H1 (cell line): ENCODE measurements at regions not wholly inside any gene's neighbourhood (a gene's known extent, or its start where the extent isn't known, plus 50 kb on each side); places are given as distances from the start of the nearest gene placed in this dataset.

Experiments used
- CTCF ChIA-PET: fragments of 300-600 bp; sonication (Branson Sonifier 250); formaldehyde crosslinking; loops from one replicate; lab custom pipeline; 2021; ENCODE audit not compliant: partially characterized antibody; lab: Charles Lee
- POLR2A ChIA-PET: fragments of 300-600 bp; sonication (Branson Sonifier 250); formaldehyde crosslinking; loops from one replicate; lab custom pipeline; 2021; ENCODE audit warnings: inconsistent platforms; ENCODE audit not compliant: partially characterized antibody; lab: Charles Lee
- DNase-seq, 2 experiments: peaks; one replicate each; pipeline versions ENCODE4 v3.0.0 to v3.0.0-alpha.2; 2010 to 2022; ENCODE audit warnings: low spot score in 2 of 2, low read depth in 1 of 2, mixed read lengths in 1 of 2
- FAIRE-seq: peaks from 2 replicates; lab custom pipeline; 2011; peaks lifted over from hg19 to GRCh38; lab: Jason Lieb, UNC
- H2AFZ ChIP-seq: 2 replicates; pipeline ENCODE4 v1.8.1; 2012; ENCODE audit warnings: low read length, inconsistent platforms
- H2AK5ac ChIP-seq: 2 replicates; pipeline ENCODE4 v1.6.1; 2013; ENCODE audit warnings: low read depth, low read length
- H2BK120ac ChIP-seq: replicated peaks from 2 replicates; pipeline ENCODE3; 2013; ENCODE audit warnings: low read depth, low read length, inconsistent platforms
- H2BK12ac ChIP-seq: 2 replicates; pipeline ENCODE4 v1.6.1; 2013; ENCODE audit warnings: low read depth, low read length
- H2BK15ac ChIP-seq: 2 replicates; pipeline ENCODE4 v1.6.1; 2013; ENCODE audit warnings: low read length
- H2BK20ac ChIP-seq: 2 replicates; pipeline ENCODE4 v1.6.1; 2013; ENCODE audit warnings: low read length
- H2BK5ac ChIP-seq: 2 replicates; pipeline ENCODE4 v1.6.1; 2013; ENCODE audit warnings: low read depth, low read length
- H3K14ac ChIP-seq: 2 replicates; pipeline ENCODE4 v1.6.1; 2013; ENCODE audit warnings: inconsistent platforms; ENCODE audit not compliant: insufficient read length
- H3K18ac ChIP-seq: 2 replicates; pipeline ENCODE4 v1.6.1; 2013; ENCODE audit warnings: low read length; ENCODE audit errors: extremely low read depth
- H3K23ac ChIP-seq: 2 replicates; pipeline ENCODE4 v1.6.1; 2013; ENCODE audit warnings: inconsistent platforms; ENCODE audit not compliant: insufficient read length
- H3K23me2 ChIP-seq: 2 replicates; pipeline ENCODE4 v1.6.1; 2013; ENCODE audit warnings: low read depth, low read length
- H3K27ac ChIP-seq: 2 replicates; pipeline ENCODE4 v1.6.1; 2011; ENCODE audit warnings: low read depth, low read length, inconsistent platforms
- H3K27me3 ChIP-seq, 4 experiments: replicated peaks in 1 of 4; 1 replicate in 1 of 4; 2 replicates in 3 of 4; pipeline versions ENCODE4 v1.6.1 to v1.8.1; 2011 to 2013; ENCODE audit warnings: low read length in 3 of 4, mild to moderate bottlenecking in 3 of 4, inconsistent platforms in 2 of 4, mixed read lengths in 2 of 4, moderate library complexity in 1 of 4; ENCODE audit not compliant: control insufficient read depth in 3 of 4, insufficient read depth in 3 of 4; ENCODE audit errors: extremely low read depth in 1 of 4
- H3K36me3 ChIP-seq, 4 experiments: 2 replicates each; pipeline versions ENCODE4 v1.6.1 to v1.8.1; 2011 to 2013; ENCODE audit warnings: mild to moderate bottlenecking in 4 of 4, low read length in 3 of 4, moderate library complexity in 2 of 4, control low read depth in 1 of 4, inconsistent platforms in 1 of 4; ENCODE audit not compliant: insufficient read depth in 4 of 4, control insufficient read depth in 2 of 4
- H3K4ac ChIP-seq: replicated peaks from 2 replicates; pipeline ENCODE3; 2013; ENCODE audit warnings: low read length, low read depth, mixed read lengths, inconsistent platforms; ENCODE audit not compliant: insufficient read length
- H3K4me1 ChIP-seq, 4 experiments: replicated peaks in 1 of 4; 1 replicate in 1 of 4; 2 replicates in 3 of 4; pipeline versions ENCODE4 v1.6.1 to v1.8.1; 2011 to 2013; ENCODE audit warnings: low read length in 3 of 4, inconsistent platforms in 2 of 4, mixed read lengths in 1 of 4; ENCODE audit not compliant: insufficient read depth in 4 of 4, control insufficient read depth in 3 of 4
- H3K4me2 ChIP-seq, 2 experiments: 2 replicates each; pipeline versions ENCODE4 v1.6.1 to v1.8.1; 2011 to 2013; ENCODE audit warnings: low read depth in 2 of 2, low read length in 2 of 2, control low read depth in 1 of 2, inconsistent platforms in 1 of 2, mild to moderate bottlenecking in 1 of 2; ENCODE audit not compliant: insufficient read depth in 1 of 2
- H3K4me3 ChIP-seq, 4 experiments: fragments of 200-600, 300-600 bp in 1 of 4; sonication (generic), shearing (Covaris generic), sonication (Bioruptor Twin) in 1 of 4; 2 replicates each; pipeline versions ENCODE4 v1.5.1 to v1.8.1; 2011 to 2016; ENCODE audit warnings: low read length in 4 of 4, low read depth in 3 of 4, control low read depth in 2 of 4, inconsistent platforms in 2 of 4, mild to moderate bottlenecking in 2 of 4, mixed read lengths in 1 of 4, moderate library complexity in 1 of 4; ENCODE audit not compliant: insufficient read depth in 2 of 4; ENCODE audit errors: extremely low read depth in 1 of 4
- H3K56ac ChIP-seq: replicated peaks from 2 replicates; pipeline ENCODE3; 2013; ENCODE audit warnings: low read depth, mild to moderate bottlenecking, mixed read lengths, low read length, inconsistent platforms; ENCODE audit not compliant: insufficient read length
- H3K79me1 ChIP-seq: 2 replicates; pipeline ENCODE4 v1.6.1; 2013; ENCODE audit warnings: low read depth, low read length, control low read depth
- H3K79me2 ChIP-seq, 2 experiments: 2 replicates each; pipeline versions ENCODE4 v1.6.1 to v1.8.1; 2012 to 2013; ENCODE audit warnings: low read length in 2 of 2, mild to moderate bottlenecking in 2 of 2, inconsistent platforms in 1 of 2; ENCODE audit not compliant: insufficient read depth in 2 of 2, control insufficient read depth in 1 of 2
- H3K9ac ChIP-seq, 4 experiments: replicated peaks in 1 of 4; 1 replicate in 1 of 4; 2 replicates in 3 of 4; pipeline versions ENCODE4 v1.6.1 to v1.8.1; 2011 to 2013; ENCODE audit warnings: low read depth in 3 of 4, low read length in 3 of 4, control low read depth in 2 of 4, mild to moderate bottlenecking in 2 of 4, moderate library complexity in 2 of 4, inconsistent platforms in 1 of 4; ENCODE audit errors: extremely low read depth in 1 of 4
- H3K9me3 ChIP-seq, 2 experiments: 2 replicates each; pipeline versions ENCODE4 v1.6.1 to v1.8.1; 2012 to 2013; ENCODE audit warnings: mild to moderate bottlenecking in 2 of 2, moderate library complexity in 2 of 2, control low read depth in 1 of 2, inconsistent platforms in 1 of 2, low read depth in 1 of 2, low read length in 1 of 2, mixed read lengths in 1 of 2; ENCODE audit not compliant: insufficient read depth in 2 of 2
- H4K20me1 ChIP-seq, 2 experiments: replicated peaks in 1 of 2; 2 replicates each; pipeline versions ENCODE3 to v1.8.1; 2011 to 2013; ENCODE audit warnings: inconsistent platforms in 2 of 2, low read length in 2 of 2, mild to moderate bottlenecking in 1 of 2; ENCODE audit not compliant: insufficient read depth in 2 of 2, control insufficient read depth in 1 of 2
- H4K5ac ChIP-seq: 2 replicates; pipeline ENCODE4 v1.6.1; 2013; ENCODE audit warnings: low read length, low read depth, mixed read lengths, inconsistent platforms; ENCODE audit not compliant: insufficient read length
- H4K8ac ChIP-seq: 2 replicates; pipeline ENCODE4 v1.8.0; 2013; ENCODE audit warnings: mild to moderate bottlenecking, moderate library complexity, low read length, inconsistent platforms; ENCODE audit not compliant: insufficient read depth; ENCODE audit errors: extremely low read depth
- H4K91ac ChIP-seq: replicated peaks from 2 replicates; pipeline ENCODE3; 2013; ENCODE audit warnings: low read length, mixed read lengths, inconsistent platforms; ENCODE audit not compliant: insufficient read length
- KDM4A ChIP-seq: IDR thresholded peaks from one replicate; pipeline ENCODE4 v1.7.1; 2012; ENCODE audit warnings: low read depth, mild to moderate bottlenecking, moderate library complexity, low read length, inconsistent platforms; ENCODE audit not compliant: severe bottlenecking
- PHF8 ChIP-seq: fragments of 200-600 bp; sonication (generic); conservative IDR thresholded peaks from 2 replicates; pipeline ENCODE4 v1.7.1; 2012; ENCODE audit warnings: low read depth, mild to moderate bottlenecking, inconsistent platforms, low read length, moderate library complexity
- RNF2 ChIP-seq: fragments of 200-900, 300-1000 bp; sonication (generic); IDR thresholded peaks from 2 replicates; pipeline ENCODE4 v1.7.1; 2016; ENCODE audit warnings: borderline replicate concordance, low read depth, mild to moderate bottlenecking, antibody characterized with exemption, low read length; ENCODE audit not compliant: poor library complexity, severe bottlenecking; ENCODE audit errors: missing control alignments
- WGBS, 2 experiments: shearing (Covaris generic) in 1 of 2; methylation state at CpG; one replicate each; pipeline versions ENCODE4 v1.1.6 to v1.1.7; 2013 to 2015; ENCODE audit warnings: low lambda C conversion rate in 2 of 2, mixed read lengths in 2 of 2, inconsistent platforms in 1 of 2, low coverage in 1 of 2, missing lambda C conversion rate in 1 of 2; ENCODE audit not compliant: insufficient replicate concordance in 2 of 2, insufficient coverage in 1 of 2, insufficient read length in 1 of 2; ENCODE audit errors: extremely low coverage in 1 of 2, missing lambda C conversion rate in 1 of 2; 5-methylcytosine and 5-hydroxymethylcytosine counted together

- no peak overlapping the region for H3K9ac ChIP-seq
- no peak overlapping the region for H3K18ac ChIP-seq
- H4K91ac ChIP-seq, result no peak overlapping the region
- H2BK12ac ChIP-seq, result no peak overlapping the region
- H3K56ac ChIP-seq, result no peak overlapping the region
- H2BK15ac ChIP-seq, result no peak overlapping the region
- no peak overlapping the region for H3K23ac ChIP-seq
- no peak for DNase-seq
- no peak overlapping the region for H4K5ac ChIP-seq
- no peaks in the 10 kb centered on the region for H3K79me2 ChIP-seq
- no peak overlapping the region for H2BK20ac ChIP-seq
- no peaks in the 10 kb centered on the region for H3K23me2 ChIP-seq
- no peak overlapping the region for H3K14ac ChIP-seq
- no peak overlapping the region for H3K4ac ChIP-seq
- H3K4me3 ChIP-seq, result no peak overlapping the region
- no peak overlapping the region for H2AK5ac ChIP-seq
- TF ChIP-seq KDM4A (no peak), RNF2 (no peak), PHF8 (no peak)
- CTCF ChIA-PET, result no interaction called here
- H3K27me3 ChIP-seq, result no peaks in the 10 kb centered on the region
- H4K20me1 ChIP-seq, result no peaks in the 10 kb centered on the region
- no peak for FAIRE-seq
- peaks cover 0 to 4% (median 0%) of the 10 kb centered on the region in 4 experiments; a peak in 1 of 7 replicates for H3K4me1 ChIP-seq
- H3K4me2 ChIP-seq, result no peak overlapping the region
- no peak overlapping the region for H3K27ac ChIP-seq
- H2BK5ac ChIP-seq, result no peak overlapping the region
- no peaks in the 10 kb centered on the region for H3K36me3 ChIP-seq
- no peak overlapping the region for H2BK120ac ChIP-seq
- no peak overlapping the region for H4K8ac ChIP-seq
- WGBS, 2 experiments, result 89% methylated on average over 6 of the region's 6 CpGs; no CpG with 5 or more reads in 1 of the 2 experiments
- H3K9me3 ChIP-seq, result no peaks in the 10 kb centered on the region
- H3K79me1 ChIP-seq, result no peaks in the 10 kb centered on the region
- POLR2A ChIA-PET, result no interaction called here
- 0 out of 2 replicates have a peak overlapping the region, but pooled peaks have one; percentile 35 for H2AFZ ChIP-seq
These were observed 343.0 kb downstream of the USP25 start for GRCh38 chr21:16072737-16073136.
